Hepatocyte (in vitro differentiated cells): ENCODE measurements at regions not wholly inside any gene's neighbourhood (a gene's known extent, or its start where the extent isn't known, plus 50 kb on each side); places are given as distances from the start of the nearest gene placed in this dataset.

Experiments used
- CTCF ChIP-seq: fragments of 200-600 bp; sonication (generic); IDR thresholded peaks from 2 replicates; pipeline ENCODE4 v1.5.1; 2016; ENCODE audit warnings: antibody characterized with exemption, mild to moderate bottlenecking; ENCODE audit not compliant: poor library complexity
- EZH2 ChIP-seq: fragments of 200-600 bp; sonication (generic); IDR thresholded peaks from 2 replicates; pipeline ENCODE4 v1.6.1; 2016; ENCODE audit warnings: antibody characterized with exemption, mild to moderate bottlenecking, borderline replicate concordance

DNA sequence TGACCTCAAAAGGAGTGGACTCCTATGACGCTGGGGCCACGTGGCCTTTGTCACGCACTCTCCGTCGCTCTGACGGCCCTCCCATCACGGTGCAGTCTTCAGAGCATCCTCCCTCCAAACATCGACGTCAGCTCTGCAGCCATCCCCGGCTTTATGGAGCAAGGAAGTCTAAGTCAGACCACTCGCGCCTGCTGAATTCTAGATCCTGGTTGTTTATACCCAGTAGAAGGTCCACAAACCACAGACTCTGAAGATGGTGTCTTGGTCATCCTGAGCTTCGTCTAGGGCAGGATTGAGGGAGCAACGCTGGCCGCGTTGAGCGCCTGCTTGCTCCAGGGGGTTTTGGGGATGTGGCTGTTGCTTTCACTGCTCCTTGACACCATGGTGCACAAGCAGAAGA lies 228.0 kb upstream of the SALL3 start:
- TF ChIP-seq CTCF, result no peak
- TF ChIP-seq EZH2, result no peak
